ENCODE measurements at regions not wholly inside any gene's neighbourhood (a gene's known extent, or its start where the extent isn't known, plus 50 kb on each side); places are given as distances from the start of the nearest gene placed in this dataset.
"Not testable (repeated sequence)": the region's sequence is repeated elsewhere in the genome, so short reads cannot be mapped to it uniquely, and the experiment has no call there.

- DNase-seq, result peak in 1 of 3 donors; percentile 8
These were observed 99.5 kb upstream of the AGAP1 start for GRCh38 chr2:235394278-235394828.

- DNase-seq, result no peak
These were observed 97.6 kb upstream of the AGAP1 start for GRCh38 chr2:235396071-235396846.

GRCh38 chr2:235398321-235398720 lies 95.5 kb upstream of the AGAP1 start:
- DNase-seq, result no peak

DNA sequence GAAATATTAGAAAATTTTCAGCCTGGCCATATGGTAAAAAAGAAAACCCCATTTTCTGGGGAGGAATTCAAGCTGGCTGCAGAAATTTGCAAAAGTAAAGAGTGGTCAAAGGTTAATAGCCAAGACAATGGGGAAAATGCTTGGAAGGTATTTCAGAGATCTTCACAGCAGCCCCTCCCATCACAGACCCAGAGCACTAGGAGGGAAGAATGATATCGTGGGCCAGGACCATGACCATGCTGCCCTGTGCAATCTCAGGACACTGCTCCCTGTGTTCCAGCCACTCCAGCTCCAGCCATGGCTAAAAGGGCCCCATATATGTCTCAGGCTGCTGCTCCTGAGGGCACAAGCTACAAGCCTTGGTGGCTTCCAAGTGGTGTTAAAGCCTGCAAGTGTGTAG lies 93.9 kb upstream of the AGAP1 start:
- DNase-seq, result no peak

DNA sequence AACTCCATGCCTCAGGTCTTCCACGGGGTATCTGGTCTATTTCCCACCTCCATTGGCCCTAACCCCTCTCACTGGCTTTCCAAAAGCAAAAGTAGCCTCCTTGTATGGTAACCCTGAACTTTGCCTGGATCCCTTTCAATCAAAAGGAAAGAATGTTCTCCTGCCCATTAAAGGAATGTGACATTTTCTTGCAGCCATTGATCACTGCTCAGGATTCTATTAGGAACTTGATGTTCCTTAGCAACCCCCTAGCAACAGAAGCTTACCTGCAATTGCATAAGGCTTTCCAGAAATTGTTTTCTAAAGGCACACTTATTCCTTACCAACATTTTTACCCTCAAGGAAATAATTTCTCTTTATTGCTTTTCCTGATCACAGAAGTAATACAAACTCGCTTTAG lies 91.4 kb upstream of the AGAP1 start:
- no peak for DNase-seq

GRCh38 chr2:235405612-235406361 lies 88.1 kb upstream of the AGAP1 start:
- DNase-seq, result no peak

DNA sequence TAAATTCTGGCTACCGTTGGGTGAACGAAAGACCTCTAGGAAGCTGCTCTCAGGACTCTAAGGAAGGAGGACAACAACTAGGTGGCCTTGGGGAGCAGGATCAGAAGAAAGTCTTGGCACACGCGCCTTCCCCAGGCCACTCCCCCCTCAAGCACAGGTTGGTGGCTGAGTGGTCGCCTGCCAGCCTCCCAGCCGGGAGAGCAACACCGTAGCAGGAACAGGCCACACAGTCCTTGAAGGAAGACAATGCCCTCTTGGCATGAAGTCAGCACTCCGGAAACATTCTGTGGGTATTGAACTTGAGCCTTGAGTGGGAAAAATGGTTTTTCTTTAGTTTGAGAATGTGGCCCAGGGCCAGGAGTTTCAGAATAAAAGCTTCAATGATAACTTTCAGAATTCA lies 87.4 kb upstream of the AGAP1 start:
- DNase-seq, result no peak

- no peak for DNase-seq
These were observed 81.8 kb upstream of the AGAP1 start for GRCh38 chr2:235411905-235412485.

GRCh38 chr2:235413064-235413463 lies 80.8 kb upstream of the AGAP1 start:
- no peak for DNase-seq

DNA sequence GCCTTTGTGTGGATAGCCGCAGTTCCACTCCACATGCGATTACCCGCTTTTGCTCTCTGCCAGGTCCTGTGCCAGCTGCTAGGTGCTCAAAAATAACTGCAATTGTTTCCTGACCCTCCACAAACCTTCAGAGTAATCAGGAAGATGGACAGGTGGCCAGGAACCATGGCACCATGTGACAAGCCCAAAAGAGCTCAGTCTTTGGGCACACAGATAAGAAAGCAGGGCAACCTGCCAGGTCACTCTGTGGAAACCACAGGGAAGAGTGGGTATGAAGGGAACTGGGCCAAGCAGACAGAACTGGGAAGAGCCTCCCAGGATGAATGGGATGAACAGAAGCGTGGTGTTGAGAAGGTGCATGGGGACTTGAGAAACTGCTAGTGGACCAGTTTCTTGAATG lies 79.4 kb upstream of the AGAP1 start:
- DNase-seq, result no peak

- peak in 1 of 3 donors; percentile 26 for DNase-seq
These were observed 76.9 kb upstream of the AGAP1 start for GRCh38 chr2:235416858-235417499.

- DNase-seq, result no peak
These were observed 74.9 kb upstream of the AGAP1 start for GRCh38 chr2:235418918-235419317.

DNA sequence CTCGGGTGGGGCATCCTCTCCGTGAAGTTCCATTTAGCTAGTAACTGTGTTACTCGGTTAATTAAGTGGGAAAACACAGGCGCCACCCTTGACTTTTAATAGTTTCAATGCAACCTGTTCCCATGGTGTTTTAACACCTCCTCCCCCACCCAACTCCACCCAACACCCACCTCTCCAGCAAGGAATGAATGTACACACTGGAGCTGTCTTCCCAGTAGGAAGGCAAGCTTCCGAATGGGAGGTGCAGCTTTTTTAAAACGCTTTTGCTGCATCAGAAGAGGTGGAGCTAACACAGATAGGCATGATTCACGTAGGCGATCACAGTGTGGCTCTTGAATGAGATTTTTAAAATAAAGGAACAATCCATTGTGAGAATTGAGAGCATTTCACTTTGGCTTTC lies 73.8 kb upstream of the AGAP1 start:
- DNase-seq, result no peak

DNA sequence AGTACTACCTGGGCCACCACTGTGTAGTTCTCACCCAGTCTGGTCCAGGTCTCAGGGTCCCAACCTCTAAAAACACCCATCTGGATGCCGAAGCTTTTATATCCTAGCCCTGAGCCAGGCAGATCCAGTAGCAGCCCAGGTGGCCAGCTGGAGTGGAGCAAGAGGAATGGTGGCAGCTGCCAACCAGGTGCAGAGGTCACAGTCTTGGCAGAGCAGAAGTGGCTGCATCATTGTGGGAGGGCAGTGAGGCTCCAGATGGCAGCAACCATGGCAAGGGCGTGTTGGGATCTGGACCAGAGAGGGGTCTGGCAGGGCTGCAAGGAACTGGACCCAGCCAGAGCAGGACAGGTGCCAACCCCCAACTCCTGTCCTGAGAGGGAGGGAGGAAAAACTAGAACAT lies 72.2 kb upstream of the AGAP1 start:
- no peak for DNase-seq

DNA sequence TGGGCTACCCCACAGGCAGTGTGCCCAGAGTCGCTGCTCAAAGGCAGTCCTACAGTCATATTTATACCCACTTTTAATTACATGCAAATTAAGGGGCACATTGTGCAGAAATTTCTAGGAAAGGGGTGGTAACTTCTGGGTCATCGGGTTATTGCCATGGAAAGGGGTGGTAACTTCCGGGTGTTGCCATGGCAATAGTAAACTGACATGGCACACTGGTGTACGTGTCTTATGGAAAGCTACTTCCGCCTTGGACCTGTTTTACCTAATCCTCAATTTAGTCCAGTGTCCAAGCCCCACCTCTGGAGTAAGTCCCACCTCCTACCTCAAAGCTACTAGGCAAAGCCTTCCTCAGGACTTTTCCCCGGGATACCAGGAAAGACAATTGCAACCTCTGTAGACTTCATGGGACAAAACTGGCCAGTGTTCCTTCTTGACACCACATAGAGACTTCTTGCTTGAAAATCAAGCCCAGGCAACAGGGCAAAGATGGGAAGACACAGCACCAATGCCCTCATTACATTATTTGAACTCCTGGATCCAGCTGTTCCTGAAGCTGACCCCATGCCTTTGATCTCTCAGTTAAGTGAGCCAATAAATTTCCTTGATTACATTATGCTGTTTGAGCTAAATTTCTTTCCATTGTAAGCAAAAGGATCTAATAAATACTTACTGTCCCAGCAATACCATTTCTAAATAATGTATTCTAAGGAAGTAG lies 63.3 kb upstream of the AGAP1 start:
- DNase-seq, result no peak

DNA sequence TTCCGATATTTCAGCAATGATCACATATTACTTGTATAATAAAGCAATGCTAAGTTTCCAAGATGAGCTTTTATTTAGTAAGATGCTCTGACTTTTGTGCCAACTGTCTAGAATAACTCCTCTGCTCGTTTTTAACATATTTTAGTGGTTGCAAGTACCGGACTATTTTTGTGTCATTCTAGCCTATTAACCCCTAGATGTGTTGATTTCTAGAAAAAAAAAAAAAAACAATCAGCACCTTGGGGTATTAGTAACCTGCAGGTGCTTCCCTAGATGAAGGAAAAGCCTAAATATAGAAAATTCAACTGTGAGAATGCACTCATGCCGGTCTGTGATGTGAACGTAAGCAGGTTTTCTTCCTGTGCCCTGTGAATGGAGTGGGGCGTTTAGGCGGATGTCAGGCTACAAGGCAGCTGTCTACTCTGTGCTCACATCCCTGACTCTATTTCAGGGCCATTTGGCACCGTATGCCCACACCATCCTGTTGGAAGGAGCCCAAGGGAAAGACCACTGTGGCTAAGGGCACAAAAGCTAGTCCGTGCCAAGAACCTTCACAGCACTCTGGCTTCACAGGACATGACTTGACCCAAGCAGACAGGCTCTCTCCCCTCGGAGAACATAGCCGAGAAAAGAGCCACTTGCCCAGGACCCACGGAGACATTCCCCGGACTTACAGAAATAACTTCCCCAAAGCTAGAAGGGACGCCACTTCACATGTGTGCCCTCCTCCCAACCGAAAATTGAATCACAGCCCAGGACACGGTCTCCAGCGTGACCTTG lies 60.9 kb upstream of the AGAP1 start:
- DNase-seq, result peak; percentile 36 to 52 (median 39)

DNA sequence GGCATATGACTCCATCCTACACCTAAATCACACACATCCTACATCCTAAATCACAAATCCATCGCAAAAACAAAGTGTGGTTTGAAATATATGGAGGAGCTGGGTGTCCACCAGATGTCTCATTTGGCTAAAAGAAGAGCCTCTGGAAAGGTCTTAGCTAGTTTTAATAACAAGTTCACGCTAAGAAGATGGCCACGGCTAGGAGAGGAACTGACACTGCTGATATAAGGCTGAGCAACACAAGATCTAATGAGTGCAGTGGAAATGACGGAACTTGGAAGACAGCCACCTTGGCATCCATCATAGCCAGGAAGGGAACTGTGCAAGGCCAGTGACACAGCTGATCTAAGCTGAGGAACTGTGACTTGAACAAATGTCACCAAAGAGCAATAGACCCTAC lies 60.0 kb upstream of the AGAP1 start:
- peak; percentile 58 to 59 (median 59) for DNase-seq

GRCh38 chr2:235439959-235440662 lies 53.7 kb upstream of the AGAP1 start:
- DNase-seq, result no peak

DNA sequence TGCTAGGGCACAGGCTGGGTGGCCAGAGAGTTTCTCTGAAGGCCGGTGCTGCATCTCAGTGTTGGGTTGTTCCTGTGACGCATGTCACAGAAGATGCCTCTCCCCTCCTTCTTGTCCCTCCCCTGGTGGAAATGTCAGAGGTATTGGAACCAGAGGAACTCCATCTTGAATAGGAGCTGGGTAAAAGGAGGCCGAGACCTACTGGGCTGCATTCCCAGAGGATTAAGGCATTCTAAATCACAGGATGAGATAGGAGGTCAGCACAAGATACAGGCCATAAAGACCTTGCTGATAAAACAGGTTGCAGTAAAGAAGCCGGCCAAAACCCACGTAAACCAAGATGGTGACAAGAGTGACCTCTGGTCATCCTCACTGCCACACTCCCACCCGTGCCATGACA lies 50.3 kb upstream of the AGAP1 start:
- DNase-seq, result not testable (repeated sequence)
